B cell (primary cell): ENCODE measurements at regions not wholly inside any gene's neighbourhood (a gene's known extent, or its start where the extent isn't known, plus 50 kb on each side); places are given as distances from the start of the nearest gene placed in this dataset.

ENCODE experiments used
- ATAC-seq: fragments of 200-7000 bp; cut with Tn5 transposase; one replicate; pipeline ENCODE4 v1.10.0; 2021; ENCODE audit warnings: low read depth, mild to moderate bottlenecking, moderate number of reproducible peaks, moderate library complexity
- CTCF ChIA-PET: fragments of 350-600 bp; sonication (Branson Sonifier 250); formaldehyde crosslinking; loops from one replicate; lab custom pipeline; 2021; ENCODE audit warnings: antibody characterized with exemption, inconsistent platforms; lab: Charles Lee
- POLR2A ChIA-PET: fragments of 350-600 bp; sonication (Branson Sonifier 250); formaldehyde crosslinking; loops from one replicate; lab custom pipeline; 2021; ENCODE audit warnings: antibody characterized with exemption; lab: Charles Lee
- DNase-seq: peaks from one replicate; pipeline ENCODE4 v3.0.0; 2013
- H2AFZ ChIP-seq: 2 replicates; pipeline ENCODE4 v1.6.1; 2012; ENCODE audit warnings: mild to moderate bottlenecking, low read depth, low read length; ENCODE audit not compliant: insufficient read depth, poor library complexity, severe bottlenecking
- H3K27ac ChIP-seq, 2 donors: 1 replicate in 1 of 2; 2 replicates in 1 of 2; pipeline ENCODE4 v1.5.1; 2012 to 2013; ENCODE audit warnings: low read length in 2 of 2, mild to moderate bottlenecking in 2 of 2, moderate library complexity in 1 of 2
- H3K27me3 ChIP-seq, 4 experiments: fragments of 200-600 bp in 1 of 4; sonication (generic) in 1 of 4; replicated peaks in 1 of 4; 1 replicate in 2 of 4; 2 replicates in 2 of 4; pipeline versions ENCODE4 v1.6.1 to v1.7.0; 2013 to 2016; ENCODE audit warnings: low read length in 3 of 4, mild to moderate bottlenecking in 2 of 4, mixed read lengths in 1 of 4, moderate library complexity in 1 of 4; ENCODE audit not compliant: insufficient read depth in 4 of 4, control insufficient read depth in 3 of 4; ENCODE audit errors: control extremely low read depth in 1 of 4
- H3K36me3 ChIP-seq, 2 experiments: replicated peaks in 1 of 2; 1 replicate in 1 of 2; 2 replicates in 1 of 2; pipeline versions ENCODE4 v1.6.1 to v1.7.1; 2013; ENCODE audit warnings: low read length in 1 of 2; ENCODE audit not compliant: insufficient read depth in 2 of 2, control insufficient read depth in 1 of 2; ENCODE audit errors: control extremely low read depth in 1 of 2, extremely low read depth in 1 of 2
- H3K4me1 ChIP-seq, 2 donors: fragments of 200-600 bp in 1 of 2; sonication (generic) in 1 of 2; 1 replicate in 1 of 2; 2 replicates in 1 of 2; pipeline versions ENCODE4 v1.5.1 to v1.6.1; 2013 to 2017; ENCODE audit warnings: low read length in 2 of 2; ENCODE audit not compliant: control insufficient read depth in 2 of 2, insufficient read depth in 2 of 2
- H3K4me2 ChIP-seq: replicated peaks from 2 replicates; pipeline ENCODE3; 2012; ENCODE audit warnings: mild to moderate bottlenecking, low read depth, low read length; ENCODE audit not compliant: poor library complexity, severe bottlenecking
- H3K4me3 ChIP-seq, 5 experiments: fragments of 200-600 bp in 1 of 5; sonication (generic) in 1 of 5; 1 replicate in 3 of 5; 2 replicates in 2 of 5; pipeline versions ENCODE4 v1.5.1 to v1.7.0; 2011 to 2016; ENCODE audit warnings: low read length in 4 of 5, mild to moderate bottlenecking in 4 of 5, low read depth in 2 of 5, control low read depth in 1 of 5, moderate library complexity in 1 of 5; ENCODE audit not compliant: insufficient read depth in 1 of 5; ENCODE audit errors: control extremely low read depth in 1 of 5, extremely low read depth in 1 of 5
- H3K79me2 ChIP-seq: fragments of 200-600 bp; sonication (generic); one replicate; pipeline ENCODE4 v1.6.0; 2016; ENCODE audit warnings: low read length; ENCODE audit not compliant: control insufficient read depth, insufficient read depth
- H3K9ac ChIP-seq: fragments of 200-600 bp; sonication (generic); 2 replicates; pipeline ENCODE4 v1.6.1; 2017; ENCODE audit warnings: mild to moderate bottlenecking, low read length, moderate library complexity
- H3K9me3 ChIP-seq, 3 donors: one replicate each; pipeline versions ENCODE4 v1.6.1 to v1.7.1; 2013; ENCODE audit warnings: low read length in 2 of 3; ENCODE audit not compliant: control insufficient read depth in 2 of 3, insufficient read depth in 1 of 3; ENCODE audit errors: control extremely low read depth in 1 of 3
- H4K20me1 ChIP-seq: 2 replicates; pipeline ENCODE4 v1.6.0; 2012; ENCODE audit warnings: mild to moderate bottlenecking, low read length; ENCODE audit not compliant: insufficient read depth, control insufficient read depth, poor library complexity, severe bottlenecking
- H3K27ac Mint-ChIP-seq: one replicate; pipeline ENCODE4 v1.8.0; 2021; ENCODE audit warnings: mixed read lengths
- H3K27me3 Mint-ChIP-seq: one replicate; pipeline ENCODE4 v1.8.0; 2021; ENCODE audit warnings: mixed read lengths
- H3K4me1 Mint-ChIP-seq: one replicate; pipeline ENCODE4 v1.8.0; 2021; ENCODE audit warnings: mixed read lengths
- H3K4me3 Mint-ChIP-seq: one replicate; pipeline ENCODE4 v1.8.0; 2021; ENCODE audit warnings: mixed read lengths
- H3K9me3 Mint-ChIP-seq: one replicate; pipeline ENCODE4 v1.8.0; 2022; ENCODE audit warnings: mixed read lengths; ENCODE audit not compliant: insufficient read depth
- CTCF ChIP-seq: fragments of 200-600 bp; IDR thresholded peaks from one replicate; pipeline ENCODE4 v1.8.0; 2022; ENCODE audit warnings: antibody characterized with exemption, mild to moderate bottlenecking
- EZH2 ChIP-seq: IDR thresholded peaks from 2 replicates; pipeline ENCODE4 v1.6.1; 2012; ENCODE audit warnings: borderline replicate concordance, low read depth, mild to moderate bottlenecking, moderate library complexity, low read length; ENCODE audit not compliant: insufficient read depth, poor library complexity, severe bottlenecking
- WGBS: methylation state at CpG from one replicate; pipeline ENCODE4 v1.1.5; 2013; ENCODE audit warnings: missing lambda C conversion rate; ENCODE audit not compliant: insufficient coverage; 5-methylcytosine and 5-hydroxymethylcytosine counted together
- intact Hi-C: fragments of 100-400 bp; cut with micrococcal nuclease; formaldehyde crosslinking; loops from one replicate; pipeline ENCODE4 v1.10.0; 2022

- CTCF ChIA-PET: interaction anchor here (1.3 to 3.4 kb wide), 3 partner anchors 10 to 78 kb away, joined by 3 to 21 read pairs (median 9); partner anchors contain the start of gene KDM7A
- peak overlapping the region; percentile 77 for H3K9ac ChIP-seq
- TF ChIP-seq EZH2 (no peak), CTCF (no peak)
- ATAC-seq: peak; percentile 10
- Mint-ChIP-seq H3K4me1 (peaks cover 58% of the 10 kb centered on the region), H3K27me3 (no peaks in the 10 kb centered on the region), H3K4me3 (peak overlapping the region; percentile 90), H3K27ac (peak overlapping the region; percentile 99), H3K9me3 (no peaks in the 10 kb centered on the region)
- no peaks in the 10 kb centered on the region for H3K9me3 ChIP-seq
- H3K4me3 ChIP-seq: peak overlapping the region; percentile 57 to 80 (median 64)
- 0% methylated on average over 52 of the region's 59 CpGs for WGBS
- peak overlapping the region; percentile 93 to 96 for H3K27ac ChIP-seq
- DNase-seq: peak; percentile 69
- intact Hi-C loops: loop anchor here (1.0 to 10.0 kb wide), 8 partner anchors 56 to 889 kb away; partner anchors contain the start of genes FMC1, HIPK2, MKRN1 and MRPS33
- no peaks in the 10 kb centered on the region for H3K27me3 ChIP-seq
- peaks cover 49 to 74% of the 10 kb centered on the region in 2 donors for H3K4me1 ChIP-seq
- no peaks in the 10 kb centered on the region for H3K36me3 ChIP-seq
- H2AFZ ChIP-seq: peak overlapping the region; percentile 64
- POLR2A ChIA-PET: interaction anchor here (0.5 to 5.8 kb wide), 4 partner anchors 19 to 585 kb away, joined by 3 to 116 read pairs (median 38); partner anchors contain the start of gene KDM7A
- H3K79me2 ChIP-seq: no peaks in the 10 kb centered on the region
- peak overlapping the region; percentile 97 for H3K4me2 ChIP-seq
- H4K20me1 ChIP-seq: no peaks in the 10 kb centered on the region
Measured at GRCh38 chr7:140230861-140231770, 54.3 kb upstream of the KDM7A start.

- ChIA-PET CTCF (interaction anchor here (1.3 to 3.4 kb wide), 4 partner anchors 10 to 78 kb away, joined by 3 to 21 read pairs (median 6); partner anchors contain the start of gene KDM7A), POLR2A (interaction anchor here (1.0 to 5.8 kb wide), 6 partner anchors 9 to 248 kb away, joined by 3 to 116 read pairs (median 10); partner anchors contain the start of gene KDM7A)
- Histone ChIP-seq H3K9me3 (no peaks in the 10 kb centered on the region), H3K36me3 (no peaks in the 10 kb centered on the region), H3K27ac (peak overlapping the region; percentile 96 to 99), H3K4me3 (peak overlapping the region in 4 of 5 experiments; percentile 63 to 80 (median 64)), H2AFZ (peak overlapping the region; percentile 64), H3K9ac (peak overlapping the region; percentile 77), H3K79me2 (no peaks in the 10 kb centered on the region), H4K20me1 (no peaks in the 10 kb centered on the region), H3K4me1 (peaks cover 55 to 80% of the 10 kb centered on the region in 2 donors), H3K4me2 (peak overlapping the region; percentile 97), H3K27me3 (no peaks in the 10 kb centered on the region)
- Mint-ChIP-seq H3K27me3 (no peaks in the 10 kb centered on the region), H3K27ac (peak overlapping the region; percentile 99), H3K4me1 (peaks cover 64% of the 10 kb centered on the region), H3K4me3 (peak overlapping the region; percentile 90), H3K9me3 (no peaks in the 10 kb centered on the region)
- DNase-seq (peak; percentile 88), ATAC-seq (peak; percentile 54)
- WGBS: 2% methylated on average over 56 of the region's 57 CpGs
- no peak for TF ChIP-seq CTCF
- TF ChIP-seq EZH2: no peak
- intact Hi-C loops: loop anchor here (1.0 to 10.0 kb wide), 8 partner anchors 55 to 888 kb away; partner anchors contain the start of genes FMC1, HIPK2, MKRN1 and MRPS33
Measured at GRCh38 chr7:140230516-140230860, 53.7 kb upstream of the KDM7A start.
